CD4-positive, alpha-beta T cell treated with Interleukin-4 for 1 hour (primary cell): ENCODE measurements at regions not wholly inside any gene's neighbourhood (a gene's known extent, or its start where the extent isn't known, plus 50 kb on each side); places are given as distances from the start of the nearest gene placed in this dataset.
"Not testable (repeated sequence)": the region's sequence is repeated elsewhere in the genome, so short reads cannot be mapped to it uniquely, and the experiment has no call there.

Source experiments
- DNase-seq, 2 donors: peaks; one replicate each; pipeline ENCODE4 v3.0.0-alpha.2; 2020 to 2022

GRCh38 chr20:28562510-28562898 lies 2695.0 kb upstream of the DEFB115 start:
- DNase-seq, result no peak

GRCh38 chr20:28562899-28563521 lies 2694.5 kb upstream of the DEFB115 start:
- DNase-seq, result not testable (repeated sequence)

GRCh38 chr20:28564024-28564423 lies 2693.4 kb upstream of the DEFB115 start:
- DNase-seq, result not testable (repeated sequence)

GRCh38 chr20:28564688-28565463 lies 2692.6 kb upstream of the DEFB115 start:
- not testable (repeated sequence) for DNase-seq

GRCh38 chr20:28575991-28576390 lies 2681.5 kb upstream of the DEFB115 start:
- not testable (repeated sequence) for DNase-seq

GRCh38 chr20:28591680-28592079 lies 2665.8 kb upstream of the DEFB115 start:
- DNase-seq, result not testable (repeated sequence)

GRCh38 chr20:28593383-28593782 lies 2664.1 kb upstream of the DEFB115 start:
- peak in 1 of 2 donors; percentile 14 for DNase-seq

- not testable (repeated sequence) for DNase-seq
Observed at GRCh38 chr20:28594476-28594875, 2663.0 kb upstream of the DEFB115 start.

- not testable (repeated sequence) for DNase-seq
Observed at GRCh38 chr20:28602006-28602402, 2655.5 kb upstream of the DEFB115 start.

- peak; percentile 86 to 88 for DNase-seq
Observed at GRCh38 chr20:28602403-28603217, 2654.9 kb upstream of the DEFB115 start.

GRCh38 chr20:28603218-28603577 lies 2654.3 kb upstream of the DEFB115 start:
- DNase-seq, result not testable (repeated sequence)

GRCh38 chr20:28616354-28616753 lies 2641.1 kb upstream of the DEFB115 start:
- no peak for DNase-seq

GRCh38 chr20:28619956-28620651 lies 2637.4 kb upstream of the DEFB115 start:
- DNase-seq, result not testable (repeated sequence)

- not testable (repeated sequence) for DNase-seq
Observed at GRCh38 chr20:28625112-28625511, 2632.4 kb upstream of the DEFB115 start.

GRCh38 chr20:28640831-28641230 lies 2616.6 kb upstream of the DEFB115 start:
- not testable (repeated sequence) for DNase-seq
